GM19455 (cell line): ENCODE measurements at regions not wholly inside any gene's neighbourhood (a gene's known extent, or its start where the extent isn't known, plus 50 kb on each side); places are given as distances from the start of the nearest gene placed in this dataset.
A peak's percentile ranks its signal among the peaks of the same experiment; 100 is the strongest.
"Not testable (repeated sequence)": the region's sequence is repeated elsewhere in the genome, so short reads cannot be mapped to it uniquely, and the experiment has no call there.

Experiments
- ATAC-seq: cut with Tn5 transposase; IDR thresholded peaks from one replicate; pipeline ENCODE4 v1.9.1; 2021; ENCODE audit not compliant: unreplicated experiment

GRCh38 chr6:137610702-137611101 lies 116.5 kb upstream of the OLIG3 start:
- ATAC-seq = no peak

- no peak for ATAC-seq
Observed at GRCh38 chr6:137623293-137623692, 129.1 kb upstream of the OLIG3 start.

GRCh38 chr6:137625100-137625661 lies 131.0 kb upstream of the OLIG3 start:
- ATAC-seq = no peak

DNA sequence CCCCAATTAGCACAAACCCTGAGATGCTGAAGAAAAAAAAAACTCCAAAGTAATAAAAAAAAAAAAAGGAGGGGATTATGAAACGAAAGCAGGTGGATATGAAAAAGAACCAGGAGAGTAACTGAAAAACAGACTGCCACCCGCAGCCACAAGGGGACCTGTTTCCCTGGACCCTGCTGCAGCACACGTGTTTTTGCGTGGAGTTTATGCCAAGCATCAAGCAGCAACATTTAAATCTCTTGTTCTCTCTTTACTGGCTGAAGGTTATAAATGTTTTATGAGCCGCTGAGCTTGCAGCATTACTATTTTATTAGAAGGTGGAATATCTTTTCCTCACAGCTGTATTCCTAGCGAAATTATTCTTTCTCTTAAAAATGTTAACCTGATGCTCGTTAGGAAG lies 131.6 kb upstream of the OLIG3 start:
- no peak for ATAC-seq

- ATAC-seq = no peak
Observed at GRCh38 chr6:137630666-137631065, 136.5 kb upstream of the OLIG3 start.

GRCh38 chr6:137631323-137631722 lies 137.1 kb upstream of the OLIG3 start:
- ATAC-seq = peak; percentile 51

- ATAC-seq = not testable (repeated sequence)
Observed at GRCh38 chr6:137634177-137634576, 140.0 kb upstream of the OLIG3 start.

DNA sequence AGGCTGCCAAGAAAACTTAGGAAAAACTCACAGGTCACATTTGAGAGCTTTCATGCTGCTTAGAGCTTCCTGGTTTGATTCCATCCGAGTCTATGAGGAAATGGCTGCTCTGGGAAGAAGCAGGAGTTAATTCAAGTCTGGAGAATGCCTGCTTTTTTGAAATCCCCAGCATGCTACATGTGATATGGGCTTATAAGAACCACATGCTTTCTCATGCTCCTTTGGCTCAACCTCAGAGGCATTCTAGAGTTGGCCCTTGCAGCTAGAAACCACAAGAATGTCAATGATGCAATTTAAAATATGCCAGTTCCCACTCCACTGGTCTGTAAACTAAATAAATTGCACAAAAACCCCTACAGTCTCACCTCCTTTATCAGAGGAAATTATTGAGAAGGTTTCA lies 142.9 kb upstream of the OLIG3 start:
- no peak for ATAC-seq

DNA sequence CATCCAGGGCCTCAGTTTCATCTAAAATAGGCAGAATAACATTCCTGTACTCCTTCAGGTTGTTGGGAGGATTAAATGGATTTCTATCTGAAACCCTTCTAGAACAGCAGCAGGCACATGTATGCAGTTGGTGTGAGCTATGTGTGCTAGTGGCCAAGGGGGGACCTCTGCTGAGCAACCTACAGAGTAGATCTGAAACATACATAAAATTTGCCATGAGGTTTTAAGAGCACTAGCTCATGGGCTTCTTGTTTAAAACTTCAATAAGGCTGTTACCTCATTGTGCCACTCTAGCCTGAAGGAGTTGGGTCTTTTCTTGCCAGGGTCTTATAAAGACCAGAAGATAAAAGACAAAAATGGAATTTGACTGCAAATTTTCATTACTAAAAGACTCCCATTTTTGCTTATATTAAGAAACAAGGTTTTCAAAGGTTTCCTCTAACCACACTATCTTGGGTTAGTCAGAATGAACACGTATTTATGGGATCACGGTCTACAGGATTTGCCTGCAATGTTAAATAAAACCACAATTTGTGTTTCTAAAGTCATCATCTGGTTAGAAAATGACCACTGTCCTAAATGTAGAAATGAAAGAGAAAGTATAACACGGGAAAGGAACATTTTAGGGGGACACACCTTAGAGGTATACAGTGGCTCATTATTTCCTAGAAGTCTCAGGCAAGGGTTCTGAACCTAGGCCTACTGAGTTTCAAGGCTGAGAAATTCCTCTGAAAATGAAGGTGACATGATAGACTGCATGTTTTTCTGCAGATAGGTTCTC lies 144.9 kb upstream of the OLIG3 start:
- ATAC-seq = no peak

DNA sequence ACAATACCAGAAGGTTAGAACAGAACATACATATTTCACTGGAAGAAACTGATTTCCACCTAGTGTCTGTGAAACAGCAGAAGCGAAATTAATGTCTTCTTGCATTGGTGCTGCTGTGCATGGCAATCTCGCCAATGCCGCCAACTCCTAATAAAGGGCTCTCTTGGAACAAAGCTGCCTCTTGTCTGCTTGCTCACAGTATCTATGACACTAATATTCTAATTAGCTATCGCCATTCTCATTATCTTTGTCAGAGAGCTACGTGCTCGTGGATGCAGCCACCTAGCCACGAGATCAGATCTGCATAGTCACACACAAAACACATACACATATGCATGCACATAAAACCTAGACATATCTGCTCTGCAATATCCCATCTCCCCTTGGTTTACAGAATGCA lies 145.9 kb upstream of the OLIG3 start:
- ATAC-seq = no peak

GRCh38 chr6:137641474-137642077 lies 147.4 kb upstream of the OLIG3 start:
- peak; percentile 68 for ATAC-seq

- not testable (repeated sequence) for ATAC-seq
Observed at GRCh38 chr6:137643210-137643609, 149.0 kb upstream of the OLIG3 start.

GRCh38 chr6:137643644-137644043 lies 149.4 kb upstream of the OLIG3 start:
- ATAC-seq = not testable (repeated sequence)

- no peak for ATAC-seq
Observed at GRCh38 chr6:137645850-137646249, 151.7 kb upstream of the OLIG3 start.

DNA sequence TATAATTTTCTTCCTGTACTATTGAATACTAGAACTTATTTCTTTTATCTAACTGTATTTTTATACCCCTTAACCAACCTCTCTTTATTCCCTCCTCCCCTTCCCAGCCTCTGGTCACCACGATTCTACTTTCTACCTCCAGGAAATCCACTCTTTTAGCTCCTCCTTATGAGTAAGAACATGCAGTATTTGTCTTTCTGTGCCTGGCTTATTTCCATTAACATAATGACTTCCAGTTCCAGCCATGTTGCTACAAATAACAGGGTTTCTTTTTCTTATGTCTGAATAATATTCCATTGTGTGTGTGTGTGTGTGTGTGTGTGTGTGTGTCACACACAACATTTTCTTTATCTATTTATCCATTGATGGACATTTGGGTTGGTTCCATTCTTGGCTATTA lies 152.3 kb upstream of the OLIG3 start:
- ATAC-seq = no peak

DNA sequence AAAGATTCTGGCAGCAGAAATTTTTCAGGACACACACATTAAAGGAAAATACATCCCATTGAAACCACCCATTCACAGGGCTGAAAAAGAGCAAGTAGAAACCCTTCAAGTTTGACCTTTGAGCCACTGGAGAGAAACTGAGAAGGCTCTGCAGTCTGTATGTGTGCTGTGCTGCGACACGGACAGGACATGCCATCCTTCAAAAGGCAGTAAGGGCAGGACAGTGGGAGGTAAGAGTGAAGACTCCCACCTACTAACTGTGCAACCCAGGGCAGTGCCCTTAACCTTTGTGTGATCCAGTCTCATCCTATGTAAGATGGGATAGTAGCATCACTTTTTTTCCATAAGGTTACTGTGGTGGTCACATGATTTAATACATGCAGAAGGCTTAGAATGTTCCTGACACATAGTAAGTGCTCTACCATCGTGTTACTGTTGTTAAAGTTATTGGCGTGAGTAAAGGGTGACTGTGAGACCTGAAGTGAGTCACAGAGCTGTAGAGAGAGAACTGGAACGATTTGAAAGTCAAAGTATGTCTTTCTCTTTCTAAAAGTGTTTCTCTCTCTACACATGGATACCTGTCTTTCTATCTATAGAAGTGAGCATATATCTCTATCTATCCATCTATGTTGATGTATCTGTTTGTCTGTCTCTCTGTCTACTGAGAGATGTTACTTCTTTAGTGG lies 153.7 kb upstream of the OLIG3 start:
- peak; percentile 60 for ATAC-seq

- ATAC-seq = no peak
Observed at GRCh38 chr6:137650720-137651119, 156.5 kb upstream of the OLIG3 start.

DNA sequence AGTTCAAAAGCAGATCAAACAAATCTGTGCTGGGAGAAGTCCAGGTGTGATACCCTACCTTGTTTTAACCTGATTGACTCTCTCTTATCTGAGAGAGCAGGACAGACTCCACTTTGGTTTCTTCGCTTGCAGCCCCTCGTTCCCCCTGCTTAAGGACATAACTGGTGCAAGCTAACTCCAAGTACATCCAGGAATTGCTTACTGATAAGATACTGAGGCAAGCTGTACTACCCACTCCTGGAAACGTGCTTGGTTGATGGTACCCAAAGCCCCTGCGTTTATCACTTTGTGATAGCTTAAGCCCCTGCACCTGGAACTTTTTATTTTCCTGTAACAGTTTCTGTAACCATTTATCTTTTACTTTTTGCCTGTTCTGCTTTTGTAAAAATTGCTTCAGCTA lies 157.0 kb upstream of the OLIG3 start:
- ATAC-seq = no peak

DNA sequence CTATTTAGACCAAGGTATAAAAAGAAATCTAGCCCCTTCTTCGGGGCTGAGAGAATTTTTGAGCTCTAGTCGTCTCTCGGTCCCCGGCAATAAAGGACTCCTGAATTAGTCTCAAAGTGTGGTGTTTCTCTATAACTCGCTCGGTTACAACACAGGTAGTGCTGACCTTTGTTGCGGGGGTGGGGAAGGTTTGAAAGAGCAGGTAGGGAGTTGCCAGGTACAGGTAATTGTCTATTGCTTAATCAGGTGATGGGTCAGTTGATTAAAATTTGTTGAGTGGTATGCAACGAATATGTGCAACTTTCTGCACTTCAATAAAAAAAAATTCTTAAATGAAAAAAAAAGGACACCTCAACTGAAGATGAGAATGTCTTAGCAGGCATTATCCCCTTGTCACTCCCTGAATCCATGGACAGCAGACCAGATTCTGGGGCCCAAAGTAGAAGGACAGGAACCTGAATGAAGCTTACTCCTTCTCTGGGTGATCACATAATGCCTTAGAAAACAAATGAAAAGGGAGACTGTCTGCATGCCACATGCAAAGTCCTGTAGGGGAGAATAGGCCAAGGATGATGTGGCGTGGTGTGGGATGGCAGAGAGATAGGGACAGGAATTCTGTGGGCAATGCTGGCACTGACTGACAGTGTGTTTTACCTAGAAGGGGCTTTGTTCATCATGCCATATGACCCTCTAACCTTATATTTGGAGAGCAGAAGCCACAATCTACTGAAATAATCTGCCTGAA lies 157.6 kb upstream of the OLIG3 start:
- ATAC-seq = no peak

GRCh38 chr6:137652961-137653705 lies 158.9 kb upstream of the OLIG3 start:
- ATAC-seq = no peak

GRCh38 chr6:137653706-137654059 lies 159.5 kb upstream of the OLIG3 start:
- no peak for ATAC-seq
